NB4 (cell line): ENCODE measurements at regions not wholly inside any gene's neighbourhood (a gene's known extent, or its start where the extent isn't known, plus 50 kb on each side); places are given as distances from the start of the nearest gene placed in this dataset.
A peak's percentile ranks its signal among the peaks of the same experiment; 100 is the strongest.

Experiments used
- DNase-seq: peaks from one replicate; pipeline ENCODE4 v3.0.0; 2010; ENCODE audit warnings: low read depth
- H3K4me3 ChIP-seq: one replicate; pipeline ENCODE4 v1.5.1; 2011; ENCODE audit warnings: mild to moderate bottlenecking, low read depth, low read length, moderate library complexity
- MYC ChIP-seq: IDR thresholded peaks from 2 replicates; pipeline ENCODE4 v1.6.1; 2011; ENCODE audit warnings: low read depth, low read length
- POLR2A ChIP-seq: IDR thresholded peaks from 2 replicates; pipeline ENCODE4 v1.6.1; 2011; ENCODE audit warnings: mild to moderate bottlenecking; ENCODE audit not compliant: insufficient read length; ENCODE audit errors: extremely low read depth
- TF ChIP-seq, protein P1 (sequence below): IDR thresholded peaks from 2 replicates; pipeline ENCODE4 v1.6.1; 2011; ENCODE audit warnings: low read depth, low read length
- TF ChIP-seq, protein P2 (sequence below): IDR thresholded peaks from one replicate; pipeline ENCODE4 v1.5.1; 2012; ENCODE audit warnings: low read depth, low read length

DNA sequence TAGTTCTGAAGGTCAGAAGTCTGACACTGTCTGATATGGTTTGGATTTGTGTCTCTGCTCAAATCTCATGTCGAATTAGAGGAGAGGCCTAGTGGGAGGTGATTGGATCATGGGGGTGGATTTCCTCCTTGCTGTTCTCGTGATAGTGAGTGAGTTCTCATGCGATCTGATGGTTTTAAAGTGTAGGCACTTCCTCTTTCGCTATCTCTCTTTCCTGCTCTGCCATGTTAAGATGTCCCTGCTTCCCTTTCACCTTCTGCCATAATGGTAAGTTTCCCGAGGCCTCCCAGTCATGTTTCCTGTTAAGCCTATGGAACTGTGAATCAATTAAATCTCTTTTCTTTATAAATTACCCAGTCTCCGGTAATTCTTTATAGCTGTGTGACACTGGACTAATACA, 84.1 kb upstream of the TMTC1 start:
- peak; percentile 2 for DNase-seq
- TF ChIP-seq, protein P1, sequence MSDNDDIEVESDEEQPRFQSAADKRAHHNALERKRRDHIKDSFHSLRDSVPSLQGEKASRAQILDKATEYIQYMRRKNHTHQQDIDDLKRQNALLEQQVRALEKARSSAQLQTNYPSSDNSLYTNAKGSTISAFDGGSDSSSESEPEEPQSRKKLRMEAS: no peak
- TF ChIP-seq, protein P2, sequence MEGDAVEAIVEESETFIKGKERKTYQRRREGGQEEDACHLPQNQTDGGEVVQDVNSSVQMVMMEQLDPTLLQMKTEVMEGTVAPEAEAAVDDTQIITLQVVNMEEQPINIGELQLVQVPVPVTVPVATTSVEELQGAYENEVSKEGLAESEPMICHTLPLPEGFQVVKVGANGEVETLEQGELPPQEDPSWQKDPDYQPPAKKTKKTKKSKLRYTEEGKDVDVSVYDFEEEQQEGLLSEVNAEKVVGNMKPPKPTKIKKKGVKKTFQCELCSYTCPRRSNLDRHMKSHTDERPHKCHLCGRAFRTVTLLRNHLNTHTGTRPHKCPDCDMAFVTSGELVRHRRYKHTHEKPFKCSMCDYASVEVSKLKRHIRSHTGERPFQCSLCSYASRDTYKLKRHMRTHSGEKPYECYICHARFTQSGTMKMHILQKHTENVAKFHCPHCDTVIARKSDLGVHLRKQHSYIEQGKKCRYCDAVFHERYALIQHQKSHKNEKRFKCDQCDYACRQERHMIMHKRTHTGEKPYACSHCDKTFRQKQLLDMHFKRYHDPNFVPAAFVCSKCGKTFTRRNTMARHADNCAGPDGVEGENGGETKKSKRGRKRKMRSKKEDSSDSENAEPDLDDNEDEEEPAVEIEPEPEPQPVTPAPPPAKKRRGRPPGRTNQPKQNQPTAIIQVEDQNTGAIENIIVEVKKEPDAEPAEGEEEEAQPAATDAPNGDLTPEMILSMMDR: no peak
- no peak for TF ChIP-seq POLR2A
- TF ChIP-seq MYC: no peak
- no peak overlapping the region for H3K4me3 ChIP-seq

DNA sequence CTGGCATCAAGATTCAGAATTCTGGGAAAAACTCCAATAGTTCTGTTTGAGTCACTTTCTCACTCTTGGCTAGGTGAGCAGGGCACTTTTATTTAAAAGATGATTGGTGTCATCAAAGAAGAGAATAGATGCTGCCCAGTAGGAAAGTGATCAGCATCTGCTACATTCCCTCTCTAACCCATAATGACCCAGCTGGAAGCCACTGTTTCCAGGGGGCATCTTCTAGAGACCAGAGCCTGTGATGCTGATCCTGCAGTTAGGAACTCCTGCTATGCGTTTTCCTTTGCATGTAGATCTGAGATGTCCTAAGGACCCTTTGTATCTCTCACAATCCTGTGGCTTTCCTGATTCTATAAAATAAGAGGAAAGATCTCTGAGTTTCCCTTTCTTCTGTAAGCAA, 79.9 kb upstream of the TMTC1 start:
- DNase-seq: no peak
- TF ChIP-seq POLR2A (no peak), MYC (no peak)
- TF ChIP-seq, protein P1: no peak
- TF ChIP-seq, protein P2: no peak
- H3K4me3 ChIP-seq: no peak overlapping the region

DNA sequence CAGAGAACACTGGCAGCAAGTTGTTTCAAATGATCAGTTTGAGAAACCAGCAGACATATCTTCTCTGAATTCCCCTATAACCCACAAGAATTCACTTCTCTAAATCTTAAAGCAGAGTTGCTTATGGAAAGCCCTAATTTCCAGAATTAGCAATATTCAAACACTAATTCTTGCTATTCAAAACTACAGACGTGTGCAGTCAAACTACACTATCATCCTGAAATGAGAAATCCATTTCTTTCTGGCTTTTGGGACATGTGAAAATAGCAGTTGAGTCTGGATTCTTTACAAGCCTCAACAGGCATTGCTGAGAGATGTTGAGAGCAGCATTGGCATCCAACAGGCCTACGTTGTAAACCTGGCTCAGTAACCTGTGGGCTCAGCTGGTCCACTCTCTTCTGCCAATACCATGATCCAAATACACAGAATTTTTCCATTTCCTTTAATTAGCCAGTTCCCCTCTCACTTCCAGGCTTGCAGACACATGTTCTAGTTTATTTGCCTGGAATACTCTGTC, 74.6 kb upstream of the TMTC1 start:
- no peak for TF ChIP-seq MYC
- TF ChIP-seq POLR2A: no peak
- TF ChIP-seq, protein P2: no peak
- TF ChIP-seq, protein P1: no peak
- no peak overlapping the region for H3K4me3 ChIP-seq
- no peak for DNase-seq

DNA sequence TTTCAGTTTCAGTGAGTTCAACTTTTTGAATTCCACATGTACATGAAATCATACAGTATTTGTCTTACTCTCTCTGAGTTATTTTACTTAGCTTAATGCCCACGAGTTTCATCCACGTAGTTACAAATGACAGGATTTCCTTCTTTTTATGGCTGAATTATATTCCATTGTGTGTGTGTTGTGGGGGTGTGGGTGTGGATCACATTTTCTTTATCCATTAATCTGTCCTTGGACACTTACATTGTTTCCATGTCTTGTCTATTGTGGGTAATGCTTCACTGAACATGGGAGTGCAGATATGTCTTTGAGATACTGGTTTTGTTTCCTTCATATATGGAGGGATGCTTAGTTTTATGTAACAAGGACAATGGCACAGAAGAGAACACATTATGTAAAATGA, 63.5 kb upstream of the TMTC1 start:
- DNase-seq: no peak
- no peak for TF ChIP-seq MYC
- TF ChIP-seq, protein P1: no peak
- no peak overlapping the region for H3K4me3 ChIP-seq

DNA sequence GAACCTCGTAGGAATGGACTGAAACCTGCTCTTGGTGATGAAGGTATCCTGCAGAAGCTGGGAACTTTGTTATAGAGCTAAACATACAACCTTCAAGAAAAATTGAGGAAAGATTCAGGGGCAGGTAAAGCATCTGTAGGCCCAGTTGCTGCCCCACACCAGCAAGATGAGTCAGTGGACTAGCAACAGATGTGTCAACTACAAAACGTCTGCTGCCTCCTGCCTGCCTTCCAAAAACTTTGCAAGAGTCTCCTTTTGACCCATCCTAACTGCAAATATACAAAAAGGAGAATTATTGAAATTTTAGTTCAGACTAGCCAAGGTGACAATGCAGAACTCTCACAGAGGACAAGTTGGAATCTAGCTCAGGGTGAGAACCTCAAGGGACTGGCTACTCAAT, 60.9 kb upstream of the TMTC1 start:
- no peak for DNase-seq

DNA sequence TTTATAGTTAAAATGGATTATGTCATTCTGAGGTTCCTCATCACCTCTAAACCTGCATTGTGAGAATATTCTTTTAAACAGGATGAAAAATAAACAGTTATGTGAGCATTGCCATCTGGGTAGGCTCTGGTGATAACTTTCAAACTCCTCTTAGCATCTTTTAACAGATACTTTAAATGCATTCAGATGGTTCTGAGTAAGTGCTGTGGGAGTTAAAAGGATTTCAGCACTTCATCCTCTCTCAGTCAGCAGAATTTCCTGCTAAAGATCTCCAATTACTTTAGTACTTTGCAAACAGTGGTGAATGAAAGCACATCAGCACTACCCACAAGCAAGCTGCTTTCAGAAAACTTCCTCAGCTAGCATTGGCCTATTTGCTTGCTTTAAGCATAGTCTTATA, 59.3 kb upstream of the TMTC1 start:
- H3K4me3 ChIP-seq: no peak overlapping the region
- no peak for DNase-seq
- TF ChIP-seq POLR2A (no peak), MYC (no peak)
- TF ChIP-seq, protein P1: no peak
- TF ChIP-seq, protein P2: no peak

More for the DNA sequence above, 60.9 kb upstream of the TMTC1 start:
- TF ChIP-seq, protein P1: no peak
- TF ChIP-seq POLR2A (no peak), MYC (no peak)
- TF ChIP-seq, protein P2: no peak
- no peak overlapping the region for H3K4me3 ChIP-seq
